GM12873 (cell line): ENCODE measurements at regions not wholly inside any gene's neighbourhood (a gene's known extent, or its start where the extent isn't known, plus 50 kb on each side); places are given as distances from the start of the nearest gene placed in this dataset.

Source experiments
- TF ChIP-seq, protein P1 (sequence below): IDR thresholded peaks from 2 replicates; pipeline ENCODE4 v1.5.1; 2012; ENCODE audit warnings: low read depth, mild to moderate bottlenecking, moderate library complexity, low read length, control low read depth; ENCODE audit not compliant: insufficient read depth; ENCODE audit errors: missing control alignments

DNA sequence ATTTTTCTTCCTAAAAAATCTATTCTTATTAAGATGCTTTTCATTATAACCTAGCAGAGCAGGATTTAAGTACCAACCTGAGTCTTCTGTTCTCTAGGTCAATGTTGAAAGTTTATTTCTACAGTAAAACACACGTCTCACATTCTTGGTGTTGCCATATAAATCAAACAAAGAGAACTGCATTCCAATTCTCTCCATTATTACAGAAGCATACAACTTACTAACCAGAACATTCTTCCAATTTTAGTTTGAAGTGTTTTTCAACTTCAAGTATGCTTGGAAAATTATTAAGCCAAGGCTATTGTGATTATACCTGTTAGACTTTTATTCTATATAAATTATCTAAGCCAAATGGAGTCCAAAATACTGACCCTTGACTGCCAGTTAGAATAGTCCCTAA lies 110.4 kb upstream of the PMFBP1 start:
- TF ChIP-seq, protein P1, sequence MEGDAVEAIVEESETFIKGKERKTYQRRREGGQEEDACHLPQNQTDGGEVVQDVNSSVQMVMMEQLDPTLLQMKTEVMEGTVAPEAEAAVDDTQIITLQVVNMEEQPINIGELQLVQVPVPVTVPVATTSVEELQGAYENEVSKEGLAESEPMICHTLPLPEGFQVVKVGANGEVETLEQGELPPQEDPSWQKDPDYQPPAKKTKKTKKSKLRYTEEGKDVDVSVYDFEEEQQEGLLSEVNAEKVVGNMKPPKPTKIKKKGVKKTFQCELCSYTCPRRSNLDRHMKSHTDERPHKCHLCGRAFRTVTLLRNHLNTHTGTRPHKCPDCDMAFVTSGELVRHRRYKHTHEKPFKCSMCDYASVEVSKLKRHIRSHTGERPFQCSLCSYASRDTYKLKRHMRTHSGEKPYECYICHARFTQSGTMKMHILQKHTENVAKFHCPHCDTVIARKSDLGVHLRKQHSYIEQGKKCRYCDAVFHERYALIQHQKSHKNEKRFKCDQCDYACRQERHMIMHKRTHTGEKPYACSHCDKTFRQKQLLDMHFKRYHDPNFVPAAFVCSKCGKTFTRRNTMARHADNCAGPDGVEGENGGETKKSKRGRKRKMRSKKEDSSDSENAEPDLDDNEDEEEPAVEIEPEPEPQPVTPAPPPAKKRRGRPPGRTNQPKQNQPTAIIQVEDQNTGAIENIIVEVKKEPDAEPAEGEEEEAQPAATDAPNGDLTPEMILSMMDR = no peak

- TF ChIP-seq, protein P1 = no peak
Observed at GRCh38 chr16:72278301-72278700, 106.3 kb upstream of the PMFBP1 start.

DNA sequence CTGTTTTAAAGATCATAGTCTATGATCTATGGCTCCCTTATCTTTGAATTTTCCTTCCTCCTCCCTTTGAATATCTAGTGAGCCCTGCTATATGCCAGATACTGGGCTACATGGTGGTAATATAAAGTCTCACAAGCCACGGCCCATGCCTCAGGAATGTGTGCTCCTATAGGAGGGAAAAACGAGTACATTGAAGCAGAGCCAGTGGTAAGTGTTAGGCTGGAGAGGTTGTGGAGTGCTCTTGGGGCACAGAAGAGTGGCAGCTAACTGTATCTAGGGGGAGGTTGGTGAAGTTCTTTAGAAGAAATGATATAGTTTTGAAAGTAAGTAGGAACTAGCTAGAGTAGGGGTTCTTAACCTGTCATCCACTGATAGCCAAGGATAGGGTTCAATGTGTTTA lies 105.8 kb upstream of the PMFBP1 start:
- TF ChIP-seq, protein P1 = no peak

GRCh38 chr16:72271699-72272240 lies 99.8 kb upstream of the PMFBP1 start:
- TF ChIP-seq, protein P1 = no peak

GRCh38 chr16:72270531-72270930 lies 98.6 kb upstream of the PMFBP1 start:
- TF ChIP-seq, protein P1 = no peak

- TF ChIP-seq, protein P1 = no peak
Observed at GRCh38 chr16:72266836-72267235, 94.9 kb upstream of the PMFBP1 start.

- TF ChIP-seq, protein P1 = no peak
Observed at GRCh38 chr16:72264771-72265170, 92.8 kb upstream of the PMFBP1 start.
